ENCODE measurements at regions not wholly inside any gene's neighbourhood (a gene's known extent, or its start where the extent isn't known, plus 50 kb on each side); places are given as distances from the start of the nearest gene placed in this dataset.

DNA sequence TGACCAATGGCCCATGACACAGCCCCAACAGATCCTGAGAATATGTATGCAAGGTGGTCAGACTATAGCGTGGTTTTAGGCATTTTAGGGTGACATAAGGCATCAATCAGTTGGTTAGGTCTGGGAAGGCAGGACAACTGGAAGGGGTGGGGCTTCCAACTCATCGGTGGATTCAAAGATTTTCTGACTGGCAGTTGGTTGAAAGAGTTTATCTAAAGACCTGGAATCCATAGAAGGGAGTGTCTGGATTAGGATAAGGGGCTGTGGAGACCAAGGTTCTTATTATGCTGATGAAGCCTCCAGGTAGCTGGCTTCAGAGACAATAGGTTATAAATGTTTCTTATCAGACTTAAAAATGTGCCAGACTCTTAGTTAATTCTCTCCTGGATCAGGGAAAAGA, 60.3 kb upstream of the CFAP46 start:
- Histone ChIP-seq H3K36me3 (ENCODE audit: insufficient read depth, low read length) (no peaks in the 10 kb centered on the region), H3K4me2 (ENCODE audit: low read length) (no peak overlapping the region), H3K4me1 (ENCODE audit: insufficient read depth, low read length) (no peaks in the 10 kb centered on the region), H3K27me3 (ENCODE audit: insufficient read depth, low read length) (no peaks in the 10 kb centered on the region), H3K27ac (ENCODE audit: low read depth, low read length) (no peak overlapping the region), H3K9ac (ENCODE audit: low read length) (no peak overlapping the region), H4K20me1 (ENCODE audit: insufficient read depth, low read length) (no peaks in the 10 kb centered on the region), H2AFZ (ENCODE audit: low read depth, low read length) (no peak overlapping the region), H3K4me3 (ENCODE audit: insufficient read depth, low read depth, low read length) (no peak overlapping the region), H3K79me2 (ENCODE audit: insufficient read depth, low read length) (no peaks in the 10 kb centered on the region), H3K9me3 (ENCODE audit: insufficient read depth, low read depth, low read length) (no peaks in the 10 kb centered on the region)
- TF ChIP-seq, protein P1, sequence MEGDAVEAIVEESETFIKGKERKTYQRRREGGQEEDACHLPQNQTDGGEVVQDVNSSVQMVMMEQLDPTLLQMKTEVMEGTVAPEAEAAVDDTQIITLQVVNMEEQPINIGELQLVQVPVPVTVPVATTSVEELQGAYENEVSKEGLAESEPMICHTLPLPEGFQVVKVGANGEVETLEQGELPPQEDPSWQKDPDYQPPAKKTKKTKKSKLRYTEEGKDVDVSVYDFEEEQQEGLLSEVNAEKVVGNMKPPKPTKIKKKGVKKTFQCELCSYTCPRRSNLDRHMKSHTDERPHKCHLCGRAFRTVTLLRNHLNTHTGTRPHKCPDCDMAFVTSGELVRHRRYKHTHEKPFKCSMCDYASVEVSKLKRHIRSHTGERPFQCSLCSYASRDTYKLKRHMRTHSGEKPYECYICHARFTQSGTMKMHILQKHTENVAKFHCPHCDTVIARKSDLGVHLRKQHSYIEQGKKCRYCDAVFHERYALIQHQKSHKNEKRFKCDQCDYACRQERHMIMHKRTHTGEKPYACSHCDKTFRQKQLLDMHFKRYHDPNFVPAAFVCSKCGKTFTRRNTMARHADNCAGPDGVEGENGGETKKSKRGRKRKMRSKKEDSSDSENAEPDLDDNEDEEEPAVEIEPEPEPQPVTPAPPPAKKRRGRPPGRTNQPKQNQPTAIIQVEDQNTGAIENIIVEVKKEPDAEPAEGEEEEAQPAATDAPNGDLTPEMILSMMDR (IDR thresholded peaks at IDR 0.05; ENCODE audit: insufficient read depth, low read depth, low read length) = no peak
- TF ChIP-seq EZH2 (IDR thresholded peaks at IDR 0.05; ENCODE audit: insufficient read depth, low read length) = no peak
- H3K27ac Mint-ChIP-seq (ENCODE audit: unreplicated experiment) = no peak overlapping the region
- DNase-seq (ENCODE audit: low read depth) = no peak
- no peaks in the 10 kb centered on the region for H3K36me3 Mint-ChIP-seq (ENCODE audit: low read depth, unreplicated experiment)
- peaks cover 47% of the 10 kb centered on the region for H3K27me3 Mint-ChIP-seq (ENCODE audit: low read depth, unreplicated experiment)
- no peak overlapping the region for H3K4me3 Mint-ChIP-seq (ENCODE audit: unreplicated experiment)
- H3K9me3 Mint-ChIP-seq (ENCODE audit: unreplicated experiment) = no peaks in the 10 kb centered on the region
- no peak for FAIRE-seq
- H3K4me1 Mint-ChIP-seq (ENCODE audit: low read depth, unreplicated experiment) = peaks cover 4% of the 10 kb centered on the region

DNA sequence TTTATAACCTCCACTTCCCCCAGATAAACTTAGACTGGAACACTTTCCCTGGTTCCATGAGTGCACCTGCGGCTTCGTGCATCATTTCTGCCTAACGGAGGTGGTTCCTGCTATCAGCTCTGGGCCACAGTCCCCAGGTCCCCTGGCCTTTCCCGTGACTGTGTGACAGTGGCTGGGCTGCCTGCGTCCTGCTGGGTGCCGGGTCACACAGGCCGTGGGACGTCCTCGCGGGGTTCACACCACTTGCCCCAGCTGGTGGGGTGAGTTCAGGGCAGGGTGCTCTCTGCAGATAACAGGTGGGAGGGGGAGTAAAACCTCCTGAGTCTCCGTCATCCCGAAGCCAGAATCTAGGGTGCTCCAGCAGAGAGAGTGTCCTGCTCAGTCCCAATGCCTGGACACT, 58.7 kb upstream of the CFAP46 start:
- no peak for FAIRE-seq

DNA sequence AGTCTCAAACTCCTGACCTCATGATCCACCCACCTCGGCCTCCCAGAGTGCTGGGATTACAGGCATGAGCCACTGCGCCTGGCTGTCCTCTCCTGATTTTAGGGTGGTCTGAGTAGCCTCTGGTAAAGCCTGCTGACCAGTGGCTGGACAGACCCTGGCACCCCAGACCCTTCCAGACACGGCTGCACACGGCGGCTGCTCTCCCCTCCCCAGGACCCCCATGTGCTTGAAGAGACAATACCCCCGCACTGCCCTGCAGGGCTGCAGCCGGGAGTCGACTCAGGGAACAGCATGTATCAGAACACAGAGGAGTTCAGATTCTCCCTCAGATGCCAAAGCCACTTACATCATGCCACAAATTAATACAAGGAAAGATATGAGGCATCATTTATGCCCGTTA, 58.3 kb upstream of the CFAP46 start:
- no peak overlapping the region for H3K4me2 ChIP-seq (ENCODE audit: low read length)
- H3K9ac ChIP-seq (ENCODE audit: low read length) = no peak overlapping the region
- FAIRE-seq (no peak), DNase-seq (ENCODE audit: low read depth) (no peak)
- H3K79me2 ChIP-seq (ENCODE audit: insufficient read depth, low read length) = no peaks in the 10 kb centered on the region
- no peaks in the 10 kb centered on the region for H3K4me1 ChIP-seq (ENCODE audit: insufficient read depth, low read length)
- no peaks in the 10 kb centered on the region for H3K36me3 ChIP-seq (ENCODE audit: insufficient read depth, low read length)
- H3K4me1 Mint-ChIP-seq (ENCODE audit: low read depth, unreplicated experiment) = peaks cover 4% of the 10 kb centered on the region
- no peak overlapping the region for H2AFZ ChIP-seq (ENCODE audit: low read depth, low read length)
- no peak for TF ChIP-seq EZH2 (IDR thresholded peaks at IDR 0.05; ENCODE audit: insufficient read depth, low read length)
- TF ChIP-seq, protein P1 (IDR thresholded peaks at IDR 0.05; ENCODE audit: insufficient read depth, low read depth, low read length) = no peak
- H3K36me3 Mint-ChIP-seq (ENCODE audit: low read depth, unreplicated experiment) = no peaks in the 10 kb centered on the region
- peaks cover 61% of the 10 kb centered on the region for H3K27me3 Mint-ChIP-seq (ENCODE audit: low read depth, unreplicated experiment)
- H3K9me3 Mint-ChIP-seq (ENCODE audit: unreplicated experiment) = no peaks in the 10 kb centered on the region
- no peak overlapping the region for H3K4me3 ChIP-seq (ENCODE audit: insufficient read depth, low read depth, low read length)
- no peaks in the 10 kb centered on the region for H3K9me3 ChIP-seq (ENCODE audit: insufficient read depth, low read depth, low read length)
- no peaks in the 10 kb centered on the region for H3K27me3 ChIP-seq (ENCODE audit: insufficient read depth, low read length)
- no peak overlapping the region for H3K27ac ChIP-seq (ENCODE audit: low read depth, low read length)
- no peak overlapping the region for H3K4me3 Mint-ChIP-seq (ENCODE audit: unreplicated experiment)
- H4K20me1 ChIP-seq (ENCODE audit: insufficient read depth, low read length) = no peaks in the 10 kb centered on the region
- no peak overlapping the region for H3K27ac Mint-ChIP-seq (ENCODE audit: unreplicated experiment)

More for the DNA sequence above, 58.7 kb upstream of the CFAP46 start:
- H3K36me3 Mint-ChIP-seq (ENCODE audit: low read depth, unreplicated experiment) = no peaks in the 10 kb centered on the region
- no peaks in the 10 kb centered on the region for H3K9me3 Mint-ChIP-seq (ENCODE audit: unreplicated experiment)
- no peaks in the 10 kb centered on the region for H3K9me3 ChIP-seq (ENCODE audit: insufficient read depth, low read depth, low read length)
- no peak overlapping the region for H3K4me3 Mint-ChIP-seq (ENCODE audit: unreplicated experiment)
- no peak overlapping the region for H3K4me3 ChIP-seq (ENCODE audit: insufficient read depth, low read depth, low read length)
- no peak for DNase-seq (ENCODE audit: low read depth)
- H3K4me1 ChIP-seq (ENCODE audit: insufficient read depth, low read length) = no peaks in the 10 kb centered on the region
- H3K4me2 ChIP-seq (ENCODE audit: low read length) = no peak overlapping the region
- H3K27ac Mint-ChIP-seq (ENCODE audit: unreplicated experiment) = no peak overlapping the region
- H3K4me1 Mint-ChIP-seq (ENCODE audit: low read depth, unreplicated experiment) = peaks cover 4% of the 10 kb centered on the region
- no peak overlapping the region for H3K27ac ChIP-seq (ENCODE audit: low read depth, low read length)
- H4K20me1 ChIP-seq (ENCODE audit: insufficient read depth, low read length) = no peaks in the 10 kb centered on the region
- peaks cover 60% of the 10 kb centered on the region for H3K27me3 Mint-ChIP-seq (ENCODE audit: low read depth, unreplicated experiment)
- no peaks in the 10 kb centered on the region for H3K36me3 ChIP-seq (ENCODE audit: insufficient read depth, low read length)
- H2AFZ ChIP-seq (ENCODE audit: low read depth, low read length) = no peak overlapping the region
- no peaks in the 10 kb centered on the region for H3K79me2 ChIP-seq (ENCODE audit: insufficient read depth, low read length)
- no peaks in the 10 kb centered on the region for H3K27me3 ChIP-seq (ENCODE audit: insufficient read depth, low read length)
- TF ChIP-seq, protein P1 (IDR thresholded peaks at IDR 0.05; ENCODE audit: insufficient read depth, low read depth, low read length) = no peak
- TF ChIP-seq EZH2 (IDR thresholded peaks at IDR 0.05; ENCODE audit: insufficient read depth, low read length) = no peak
- no peak overlapping the region for H3K9ac ChIP-seq (ENCODE audit: low read length)

Data from astrocyte (in vitro differentiated cells and primary cell).